RWPE1 (cell line): ENCODE measurements at regions not wholly inside any gene's neighbourhood (a gene's known extent, or its start where the extent isn't known, plus 50 kb on each side); places are given as distances from the start of the nearest gene placed in this dataset.

Experiments
- CTCF ChIA-PET: fragments of 350-600 bp; sonication (Branson Sonifier 250); formaldehyde crosslinking; extraction: SDS; loops from one replicate; lab custom pipeline; 2021; lab: Yijun Ruan, JAX
- POLR2A ChIA-PET: fragments of 400-600 bp; formaldehyde crosslinking; extraction: SDS; loops from one replicate; lab custom pipeline; 2020; ENCODE audit warnings: antibody characterized with exemption; ENCODE audit not compliant: low non-redundant PET; lab: Yijun Ruan, JAX
- DNase-seq: peaks from one replicate; pipeline ENCODE4 v3.0.0; 2012; ENCODE audit warnings: low spot score
- H3K27ac ChIP-seq: fragments of 450-650 bp; 2 replicates; pipeline ENCODE4 v1.5.1; 2017
- CTCF ChIP-seq: fragments of 450-650 bp; conservative IDR thresholded peaks from 2 replicates; pipeline ENCODE4 v1.5.1; 2017; ENCODE audit warnings: low read depth, mild to moderate bottlenecking

- no peak for DNase-seq
- no peak for TF ChIP-seq CTCF
- CTCF ChIA-PET = no interaction called here
- POLR2A ChIA-PET = no interaction called here
- no peak overlapping the region for H3K27ac ChIP-seq
Observed at GRCh38 chr11:109106151-109106906, 315.7 kb upstream of the C11orf87 start.

GRCh38 chr11:109109150-109109549 lies 312.8 kb upstream of the C11orf87 start:
- no peak for DNase-seq
- H3K27ac ChIP-seq = no peak overlapping the region
- POLR2A ChIA-PET = no interaction called here
- CTCF ChIA-PET = interaction anchor here (0.7 kb wide), 1 partner anchor 405 kb away, joined by 3 read pairs; no protein-coding TSS in a partner anchor
- no peak for TF ChIP-seq CTCF

GRCh38 chr11:109109571-109110315 lies 312.2 kb upstream of the C11orf87 start:
- TF ChIP-seq CTCF = no peak
- no peak for DNase-seq
- H3K27ac ChIP-seq = no peak overlapping the region
- POLR2A ChIA-PET = no interaction called here
- CTCF ChIA-PET = no interaction called here

- POLR2A ChIA-PET = no interaction called here
- CTCF ChIA-PET = no interaction called here
- TF ChIP-seq CTCF = no peak
- DNase-seq = no peak
- no peak overlapping the region for H3K27ac ChIP-seq
Observed at GRCh38 chr11:109112261-109112660, 309.7 kb upstream of the C11orf87 start.

GRCh38 chr11:109112821-109113280 lies 309.1 kb upstream of the C11orf87 start:
- CTCF ChIA-PET = interaction anchor here (1.3 kb wide), 1 partner anchor 25 kb away, joined by 5 read pairs; no protein-coding TSS in a partner anchor

More at GRCh38 chr11:109112821-109113280, 309.1 kb upstream of the C11orf87 start:
- POLR2A ChIA-PET = no interaction called here
- H3K27ac ChIP-seq = no peak overlapping the region
- TF ChIP-seq CTCF = no peak
- DNase-seq = no peak
